K562 (cell line): ENCODE measurements at regions not wholly inside any gene's neighbourhood (a gene's known extent, or its start where the extent isn't known, plus 50 kb on each side); places are given as distances from the start of the nearest gene placed in this dataset.

Experiments used
- ATAC-seq: fragments of 200-7000 bp; cut with Tn5 transposase; 3 replicates; pipeline ENCODE4 v1.9.1; 2020; ENCODE audit warnings: moderate library complexity
- BruUV-seq: library from RNA; stranded (reverse); fragments of 400-500 nt; replicated peaks from 2 replicates; lab custom pipeline; 2021; lab: Mats Ljungman, UMichigan
- CTCF ChIA-PET: fragments of 300-600 bp; formaldehyde crosslinking; extraction: SDS; loops from one replicate; lab custom pipeline; 2021; ENCODE audit warnings: low intra/inter-chr PET ratio; lab: Yijun Ruan, JAX
- POLR2A ChIA-PET: fragments of 300-600, 350-650 bp; sonication (Branson Sonifier 250); formaldehyde crosslinking; extraction: SDS; loops from one replicate; lab custom pipeline; 2021; ENCODE audit warnings: antibody characterized with exemption, inconsistent platforms; lab: Yijun Ruan, JAX
- DNase-seq, 4 experiments: peaks; one replicate each; pipeline versions ENCODE4 v3.0.0 to v3.0.0-alpha.2; 2011 to 2018; ENCODE audit warnings: low spot score in 3 of 4, mixed read lengths in 3 of 4; ENCODE audit errors: extremely low read depth in 1 of 4
- FAIRE-seq: peaks from 2 replicates; lab custom pipeline; 2011; peaks lifted over from hg19 to GRCh38; lab: Jason Lieb, UNC
- H2AFZ ChIP-seq: 2 replicates; pipeline ENCODE4 v1.6.0; 2011; ENCODE audit warnings: low read depth, low read length, control low read depth, inconsistent platforms
- H3K27ac ChIP-seq: fragments of 200-600 bp; 3 replicates; pipeline ENCODE4 v1.8.0; 2011; ENCODE audit warnings: low read depth, mild to moderate bottlenecking, control low read depth, inconsistent platforms, low read length, moderate library complexity, mixed read lengths; ENCODE audit errors: extremely low read depth
- H3K27me3 ChIP-seq, 2 experiments: fragments of 300-600 bp in 1 of 2; 2 replicates in 1 of 2; 3 replicates in 1 of 2; pipeline versions ENCODE4 v1.6.0 to v1.8.0; 2011; ENCODE audit warnings: inconsistent platforms in 2 of 2, low read length in 2 of 2, mild to moderate bottlenecking in 1 of 2, mixed read lengths in 1 of 2, moderate library complexity in 1 of 2; ENCODE audit not compliant: control insufficient read depth in 2 of 2, insufficient read depth in 2 of 2
- H3K36me3 ChIP-seq: fragments of 300-600 bp; 3 replicates; pipeline ENCODE4 v1.8.0; 2011; ENCODE audit warnings: mild to moderate bottlenecking, low read length, inconsistent platforms; ENCODE audit not compliant: control insufficient read depth, insufficient read depth
- H3K4me1 ChIP-seq, 2 experiments: fragments of 200-600 bp in 1 of 2; replicated peaks in 1 of 2; 2 replicates in 1 of 2; 3 replicates in 1 of 2; pipeline versions ENCODE4 v1.5.1 to v1.8.0; 2011; ENCODE audit warnings: inconsistent platforms in 2 of 2, low read length in 2 of 2, mild to moderate bottlenecking in 1 of 2, mixed read lengths in 1 of 2, moderate library complexity in 1 of 2; ENCODE audit not compliant: control insufficient read depth in 2 of 2, insufficient read depth in 2 of 2
- H3K4me2 ChIP-seq: 2 replicates; pipeline ENCODE4 v1.6.1; 2011; ENCODE audit warnings: low read length, control low read depth, inconsistent platforms, mixed read lengths; ENCODE audit not compliant: insufficient read depth
- H3K4me3 ChIP-seq: fragments of 200-600 bp; sonication (generic), shearing (Covaris generic); 2 replicates; pipeline ENCODE4 v1.5.1; 2016; ENCODE audit warnings: control low read depth, inconsistent platforms
- H3K79me2 ChIP-seq: fragments of 200-600 bp; 3 replicates; pipeline ENCODE4 v1.8.0; 2011; ENCODE audit warnings: low read length, inconsistent platforms; ENCODE audit not compliant: control insufficient read depth, insufficient read depth
- H3K9ac ChIP-seq, 2 experiments: 2 replicates each; pipeline versions ENCODE4 v1.6.0 to v1.6.1; 2011; ENCODE audit warnings: low read depth in 2 of 2, low read length in 2 of 2, control low read depth in 1 of 2, inconsistent platforms in 1 of 2, mild to moderate bottlenecking in 1 of 2, mixed read lengths in 1 of 2; ENCODE audit not compliant: insufficient read depth in 1 of 2
- H3K9me1 ChIP-seq: one replicate; pipeline ENCODE4 v1.6.0; 2011; ENCODE audit warnings: inconsistent platforms, mild to moderate bottlenecking, low read length, moderate library complexity; ENCODE audit not compliant: control insufficient read depth, insufficient read depth
- H3K9me3 ChIP-seq: replicated peaks from 2 replicates; pipeline ENCODE4 v1.5.1; 2011; ENCODE audit warnings: low read depth, low read length, inconsistent platforms; ENCODE audit not compliant: control insufficient read depth, insufficient read depth
- H4K20me1 ChIP-seq: replicated peaks from 2 replicates; pipeline ENCODE4 v1.6.1; 2011; ENCODE audit warnings: low read length, inconsistent platforms, mixed read lengths; ENCODE audit not compliant: control insufficient read depth, insufficient read depth
- BRD4 ChIP-seq: fragments of 200-600 bp; sonication (generic); IDR thresholded peaks from 2 replicates; pipeline ENCODE4 v1.6.1; 2017; ENCODE audit warnings: inconsistent platforms
- CHCHD3 ChIP-seq: fragments of 250-450 bp; sonication (Bioruptor Pico); IDR thresholded peaks from 2 replicates; pipeline ENCODE4 v2.1.2; 2022; ENCODE audit warnings: mild to moderate bottlenecking
- DMBX1 ChIP-seq: fragments of 250-450 bp; sonication (Bioruptor Pico); IDR thresholded peaks from 2 replicates; pipeline ENCODE4 v1.8.0; 2022; ENCODE audit warnings: inconsistent platforms, mild to moderate bottlenecking, moderate library complexity, borderline replicate concordance
- KLF6 ChIP-seq: fragments of 250-450 bp; sonication (Bioruptor Pico); IDR thresholded peaks from 2 replicates; pipeline ENCODE4 v1.4.0; 2020; ENCODE audit warnings: mild to moderate bottlenecking, moderate library complexity, borderline replicate concordance
- MYC ChIP-seq, 2 experiments: fragments of 250-450 bp in 1 of 2; sonication (Bioruptor Pico) in 1 of 2; IDR thresholded peaks; 2 replicates each; pipeline versions ENCODE4 v1.5.1 to v1.6.1; 2012 to 2021; ENCODE audit warnings: low read depth in 2 of 2, borderline replicate concordance in 1 of 2, improper control_type of control experiment in 1 of 2, low read length in 1 of 2, mild to moderate bottlenecking in 1 of 2, moderate library complexity in 1 of 2
- NFXL1 ChIP-seq: fragments of 450-650 bp; formaldehyde crosslinking; IDR thresholded peaks from 2 replicates; pipeline ENCODE4 v1.4.0; 2021; ENCODE audit warnings: mild to moderate bottlenecking
- RBM17 ChIP-seq: fragments of 200-400 bp; formaldehyde crosslinking; IDR thresholded peaks from 2 replicates; pipeline ENCODE4 v1.6.1; 2017; ENCODE audit warnings: low read depth, mild to moderate bottlenecking, low read length, borderline replicate concordance
- SFPQ ChIP-seq: fragments of 200-400 bp; formaldehyde crosslinking; IDR thresholded peaks from 2 replicates; pipeline ENCODE4 v1.6.1; 2017; ENCODE audit warnings: mild to moderate bottlenecking, low read depth, low read length, moderate library complexity
- SRSF3 ChIP-seq: fragments of 200-400 bp; formaldehyde crosslinking; IDR thresholded peaks from 2 replicates; pipeline ENCODE4 v1.6.1; 2016; ENCODE audit warnings: mild to moderate bottlenecking, low read length, moderate library complexity; ENCODE audit not compliant: insufficient read depth
- STAT6 ChIP-seq: sonication (generic); formaldehyde crosslinking; IDR thresholded peaks from 2 replicates; pipeline ENCODE4 v1.8.1; 2023; ENCODE audit warnings: mild to moderate bottlenecking, missing genetic modification reagents
- ZNF277 ChIP-seq: fragments of 250-450 bp; sonication (Bioruptor Pico); IDR thresholded peaks from 2 replicates; pipeline ENCODE4 v1.8.0; 2022; ENCODE audit warnings: inconsistent platforms, mild to moderate bottlenecking, moderate library complexity, borderline replicate concordance
- WGBS: fragments of 100-300 bp; shearing (Covaris generic); methylation state at CpG from one replicate; pipeline ENCODE4 v1.1.6; 2016; ENCODE audit warnings: low coverage, mixed read lengths; ENCODE audit not compliant: insufficient coverage; ENCODE audit errors: missing lambda C conversion rate; 5-methylcytosine and 5-hydroxymethylcytosine counted together
- in situ Hi-C: fragments of 300-500 bp; cut with MboI; formaldehyde crosslinking; loops from 4 replicates; pipeline ENCODE4 v1.15.0; 2018; ENCODE audit warnings: inconsistent platforms, mixed read lengths
- intact Hi-C: fragments of 100-400 bp; cut with micrococcal nuclease; formaldehyde crosslinking; loops from 2 replicates; pipeline ENCODE4 v1.14.2; 2022

GRCh38 chr2:194382221-194382620 lies 1274.8 kb upstream of the SLC39A10 start (continued):
- no peak for TF ChIP-seq SFPQ
- TF ChIP-seq STAT6 (CRISPR knock-in tag) = no peak
- TF ChIP-seq MYC (IDR thresholded peaks at IDR 0.05; ENCODE audit: low read depth, low read length) = no peak
- TF ChIP-seq MYC (CRISPR knock-in tag; IDR thresholded peaks at IDR 0.05; ENCODE audit: borderline replicate concordance, low read depth) = no peak
- TF ChIP-seq RBM17 = no peak
- TF ChIP-seq, all 486 proteins: peak for 0

- Histone ChIP-seq H3K9me3 (no peaks in the 10 kb centered on the region), H4K20me1 (no peaks in the 10 kb centered on the region), H3K9ac (no peak overlapping the region), H3K27me3 (no peaks in the 10 kb centered on the region), H3K36me3 (no peaks in the 10 kb centered on the region), H3K79me2 (no peaks in the 10 kb centered on the region), H3K9me1 (no peaks in the 10 kb centered on the region), H3K4me2 (no peak overlapping the region), H3K27ac (no peak overlapping the region), H2AFZ (no peak overlapping the region), H3K4me3 (no peak overlapping the region), H3K4me1 (no peaks in the 10 kb centered on the region)
- WGBS = 0% methylated on average over 1 of the region's 1 CpG
- ATAC-seq = no peak
- BruUV-seq = no TSS peak
- in situ Hi-C loops (no loop called here), intact Hi-C loops (no loop called here)
- no peak for FAIRE-seq
- DNase-seq = no peak
- CTCF ChIA-PET = no interaction called here
- POLR2A ChIA-PET = no interaction called here
- no peak for TF ChIP-seq SRSF3
- no peak for TF ChIP-seq DMBX1 (CRISPR knock-in tag)
- no peak for TF ChIP-seq KLF6 (CRISPR knock-in tag)
- no peak for TF ChIP-seq ZNF277 (CRISPR knock-in tag)
- no peak for TF ChIP-seq BRD4
- TF ChIP-seq NFXL1 (CRISPR knock-in tag) = no peak
- TF ChIP-seq CHCHD3 (CRISPR knock-in tag) = no peak
These were observed 1277.0 kb upstream of the SLC39A10 start for GRCh38 chr2:194380011-194380410.
